ENCODE measurements at regions not wholly inside any gene's neighbourhood (a gene's known extent, or its start where the extent isn't known, plus 50 kb on each side); places are given as distances from the start of the nearest gene placed in this dataset.

DNA sequence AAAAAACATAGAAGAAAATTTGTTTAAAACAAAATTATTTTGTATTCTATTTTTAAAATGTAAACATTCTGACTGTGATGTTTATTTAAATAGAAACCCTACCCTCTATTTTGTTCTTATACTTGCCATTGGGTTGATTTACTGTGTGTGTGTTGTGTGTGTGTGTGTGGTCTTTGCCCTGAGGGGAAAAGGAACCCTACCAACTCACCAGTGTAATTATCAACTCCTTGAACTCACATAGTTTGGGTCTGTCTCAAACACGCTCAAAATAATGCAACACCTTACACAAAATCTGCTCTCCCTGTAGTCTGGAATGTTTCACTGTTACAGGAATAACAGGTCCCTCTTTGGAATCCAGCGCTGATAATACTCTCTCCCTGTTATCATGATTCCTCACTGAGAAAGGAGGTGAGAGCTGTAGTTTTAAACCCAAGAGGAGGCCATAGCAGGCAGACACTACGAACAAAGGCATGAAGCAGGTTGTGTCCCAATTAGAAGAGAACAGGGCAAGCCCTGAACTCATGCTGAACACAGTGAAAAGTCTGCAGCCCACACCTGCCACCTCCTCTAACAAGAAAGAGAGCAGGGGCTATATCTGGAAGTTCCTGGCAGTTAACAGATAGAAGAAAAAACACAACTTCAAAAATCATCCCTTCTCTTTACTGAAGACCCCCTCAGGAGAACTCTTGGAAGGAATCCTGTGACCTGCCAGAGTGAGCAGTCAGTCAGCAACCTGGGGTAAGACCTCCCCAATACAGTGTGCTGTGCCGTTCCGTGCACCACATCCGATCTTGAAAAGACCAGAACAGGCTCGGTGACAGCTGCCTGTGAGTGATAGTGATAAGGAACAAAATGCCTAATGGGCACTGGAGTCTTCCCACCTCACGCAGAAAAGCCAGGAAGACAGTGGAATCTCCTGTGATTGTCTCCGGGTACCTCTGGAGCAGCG is 608.1 kb upstream of the ADAMTS16 start:
- no peak for ATAC-seq (ENCODE audit: poor library complexity)
- no peak for DNase-seq
- intact Hi-C loops (cut with DNase I): no loop called here

DNA sequence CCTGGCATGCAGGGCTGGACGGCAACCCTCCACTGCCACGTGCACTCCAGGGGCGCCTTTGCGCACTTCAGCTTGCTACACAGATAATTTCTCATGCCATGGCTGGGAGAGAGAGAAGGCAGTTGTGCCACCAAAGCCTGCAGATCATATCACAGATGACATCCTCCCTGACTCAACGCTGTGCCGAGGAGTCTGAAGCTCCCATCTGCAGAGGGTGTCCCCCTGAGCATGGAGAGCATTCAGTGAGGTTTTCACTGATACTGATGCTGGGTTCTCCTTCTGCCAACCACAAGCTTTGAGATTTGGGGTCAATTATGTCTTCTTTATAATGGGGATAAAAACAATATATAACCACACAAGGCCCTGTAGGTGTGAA is 607.4 kb upstream of the ADAMTS16 start:
- DNase-seq (no peak), ATAC-seq (ENCODE audit: poor library complexity) (no peak)
- intact Hi-C loops (cut with DNase I): no loop called here

DNA sequence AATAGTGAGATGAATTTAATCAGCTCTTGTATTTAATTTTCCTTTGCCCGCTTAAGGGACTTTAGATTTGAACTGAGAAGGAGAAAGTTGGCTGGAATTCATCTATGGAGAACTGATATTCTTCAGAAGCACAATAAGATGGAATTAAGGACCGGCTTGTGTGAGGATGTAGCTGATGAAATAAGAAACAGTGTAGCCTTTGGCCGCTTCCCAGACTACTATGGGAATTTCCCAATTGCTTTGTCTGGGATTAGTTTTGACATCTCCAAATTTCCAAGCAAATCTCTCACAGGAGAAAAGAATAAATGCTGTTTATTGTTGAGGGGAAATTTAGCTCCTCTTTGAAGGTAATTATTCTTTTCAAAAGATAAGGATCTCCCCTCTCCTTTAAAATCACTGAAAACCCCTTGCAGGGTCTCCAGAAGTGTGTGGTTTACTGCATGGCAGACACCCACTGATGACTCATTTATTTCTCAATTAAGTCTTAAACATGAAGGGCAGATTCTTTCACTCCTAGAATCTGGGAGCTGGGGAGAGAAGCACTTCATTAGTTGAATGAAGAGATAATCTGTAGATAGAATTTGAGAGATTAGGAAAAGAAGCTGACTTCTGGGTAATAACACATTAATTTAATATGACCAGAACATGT is 606.5 kb upstream of the ADAMTS16 start:
- DNase-seq (no peak), ATAC-seq (ENCODE audit: poor library complexity) (no peak)
- intact Hi-C loops (cut with DNase I): no loop called here

DNA sequence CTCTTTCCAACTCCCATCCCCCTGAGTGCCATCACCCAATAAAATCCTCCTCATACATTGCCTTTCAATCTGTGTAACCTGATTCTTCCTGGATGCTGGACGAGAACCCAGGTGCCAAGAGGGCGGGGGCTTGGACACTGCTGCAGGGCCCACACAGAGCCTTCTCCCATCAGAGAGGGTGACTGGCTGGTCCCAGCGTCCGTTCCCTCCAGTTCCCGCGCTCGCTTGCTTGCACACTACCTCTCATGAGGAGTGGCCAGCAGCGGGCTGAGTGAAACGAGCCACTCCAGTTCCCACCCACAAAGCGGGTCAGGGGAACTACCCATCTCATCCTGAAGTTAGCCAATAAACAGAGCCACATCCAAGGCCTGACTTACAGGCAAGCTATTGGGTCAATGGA is 602.6 kb upstream of the ADAMTS16 start:
- DNase-seq (no peak), ATAC-seq (ENCODE audit: poor library complexity) (no peak)
- intact Hi-C loops (cut with DNase I): no loop called here

DNA sequence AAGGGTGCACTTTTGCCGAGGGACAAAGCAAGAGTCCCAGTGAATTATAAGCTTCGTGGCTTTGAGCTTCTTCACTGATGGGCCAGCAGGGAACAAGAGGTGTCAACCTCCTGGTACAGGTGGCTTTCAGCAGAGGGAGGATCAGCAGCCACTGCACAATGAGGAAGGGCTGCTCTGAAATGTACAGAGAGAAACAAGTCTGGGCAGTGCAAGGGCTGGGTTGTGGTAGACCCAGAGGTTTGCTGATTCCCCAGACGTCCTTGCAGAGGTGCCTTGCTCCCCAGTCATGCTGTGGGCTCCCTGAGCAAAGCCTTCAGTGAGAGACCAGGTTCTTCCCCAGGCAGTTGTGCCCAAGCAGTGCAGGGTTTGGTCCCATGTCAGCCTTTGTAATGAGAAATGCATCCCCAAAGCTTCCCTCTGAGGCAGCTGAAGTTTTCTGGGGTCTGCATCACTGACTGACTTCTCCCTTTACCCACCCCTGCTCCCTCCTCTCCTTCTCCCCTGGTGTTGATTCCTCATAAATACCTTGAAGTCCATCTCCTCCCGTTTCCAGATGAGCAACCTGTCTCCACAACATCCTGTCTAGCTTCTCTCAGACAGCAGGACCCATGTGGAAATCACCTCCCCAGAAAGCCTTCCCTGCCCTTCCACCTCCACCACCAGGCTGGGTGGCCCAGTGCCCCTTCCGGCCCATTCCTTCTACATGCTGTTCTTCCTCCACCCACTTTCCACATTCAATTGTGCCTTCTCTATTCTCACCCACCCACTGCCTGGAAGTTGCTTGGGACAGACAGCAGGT is 599.6 kb upstream of the ADAMTS16 start:
- ATAC-seq (ENCODE audit: poor library complexity) (no peak), DNase-seq (no peak)
- intact Hi-C loops (cut with DNase I): no loop called here

DNA sequence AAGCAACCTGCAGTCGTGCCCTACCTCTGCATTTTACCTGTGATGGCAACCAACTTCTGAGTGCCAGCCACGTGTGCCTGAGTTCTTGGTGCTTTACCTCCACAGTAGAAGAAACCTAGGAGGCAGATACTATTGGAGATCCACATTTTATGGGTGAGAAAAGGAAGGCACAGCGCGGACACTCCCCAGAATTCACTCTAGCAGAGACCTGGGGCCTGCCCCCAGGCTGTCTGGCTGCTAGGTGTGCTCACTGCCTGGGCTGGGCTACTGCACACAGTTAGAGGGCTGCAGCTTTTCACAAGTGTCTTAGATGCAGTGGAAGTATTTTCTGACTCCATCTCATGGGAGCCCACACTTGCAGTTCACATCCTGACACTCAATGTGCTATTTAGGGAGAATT is 598.8 kb upstream of the ADAMTS16 start:
- intact Hi-C loops (cut with DNase I): no loop called here
- ATAC-seq (ENCODE audit: poor library complexity) (no peak), DNase-seq (no peak)

DNA sequence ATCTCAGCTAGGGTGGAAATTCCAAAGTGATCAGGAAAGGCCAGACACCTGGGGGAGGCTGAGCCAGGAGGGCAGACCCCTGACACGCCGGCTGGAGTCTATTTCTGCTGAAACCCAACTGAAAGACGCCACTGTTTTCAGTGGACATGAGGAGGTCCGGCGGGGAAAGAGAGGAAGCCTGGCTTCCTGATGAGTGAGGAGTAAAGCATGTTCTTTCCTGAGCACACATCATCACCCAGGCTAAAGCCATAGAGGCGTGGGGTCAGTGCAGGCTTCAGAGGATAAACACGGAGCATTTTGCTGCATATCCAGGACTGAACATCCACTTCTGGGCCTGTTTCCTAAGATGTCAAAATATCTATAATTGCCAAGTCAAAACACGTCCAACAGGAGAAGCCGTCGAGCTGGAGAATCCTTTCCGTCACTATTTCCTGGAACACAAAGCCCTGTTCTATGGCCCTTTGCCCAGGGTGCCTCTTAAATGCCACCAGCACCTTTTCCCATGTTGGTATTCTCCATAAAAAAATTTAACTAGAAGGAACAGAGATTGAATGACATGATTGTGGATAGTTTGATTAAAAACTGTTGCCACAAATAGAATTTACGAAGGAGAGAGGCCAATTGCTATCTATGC is 597.9 kb upstream of the ADAMTS16 start:
- ATAC-seq (ENCODE audit: poor library complexity) (no peak), DNase-seq (no peak)
- intact Hi-C loops (cut with DNase I): no loop called here

DNA sequence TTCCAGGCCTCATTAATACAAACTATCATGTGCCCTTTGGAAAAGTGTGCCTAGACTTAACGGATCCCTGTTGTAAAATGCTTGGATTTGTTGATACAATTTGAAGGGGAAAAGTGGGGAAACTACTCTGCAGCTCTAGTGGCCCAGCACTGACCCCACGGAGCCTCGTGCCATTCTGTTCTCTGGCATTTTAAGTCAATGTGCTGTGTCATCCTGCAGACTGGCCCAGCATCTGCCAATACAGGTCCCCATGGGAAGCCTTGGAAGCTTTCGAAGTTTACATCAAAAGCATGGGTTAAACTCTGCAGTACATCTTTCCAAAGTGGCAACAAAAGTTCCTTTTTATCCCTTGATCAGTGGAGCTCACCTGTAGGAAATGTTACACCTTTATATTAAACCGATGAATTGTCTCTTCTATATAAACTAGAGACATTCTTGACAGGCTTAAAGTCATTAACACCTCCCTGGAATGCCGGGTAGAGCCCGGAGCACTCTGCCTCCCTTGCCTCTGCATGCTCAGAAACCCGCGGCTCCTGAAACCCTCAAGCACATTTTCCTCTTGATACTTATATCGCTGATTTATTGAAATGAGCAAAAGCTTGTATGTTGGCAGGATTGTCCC is 596.0 kb upstream of the ADAMTS16 start:
- intact Hi-C loops (cut with DNase I): no loop called here
- DNase-seq (no peak), ATAC-seq (ENCODE audit: poor library complexity) (no peak)

DNA sequence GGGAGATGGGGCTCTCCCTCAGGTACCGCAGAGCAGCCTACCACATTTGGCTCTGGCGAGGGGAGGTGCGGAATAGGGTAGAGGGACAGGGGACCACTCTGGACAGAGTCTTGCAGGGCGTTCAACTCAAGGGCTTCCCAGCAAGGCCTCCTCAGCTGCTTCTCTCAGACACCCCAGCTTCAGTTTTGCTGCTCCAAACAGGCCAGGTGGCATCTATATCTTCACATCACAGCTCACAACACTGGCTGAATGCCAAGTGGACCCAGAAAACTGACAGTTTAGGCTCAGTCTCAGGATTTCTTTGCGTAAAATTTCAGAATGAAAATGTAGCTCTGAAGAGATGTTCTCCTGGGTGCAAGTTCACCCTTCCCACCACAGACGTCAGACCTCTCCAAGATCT is 592.6 kb upstream of the ADAMTS16 start:
- ATAC-seq (ENCODE audit: poor library complexity) (no peak), DNase-seq (no peak)
- intact Hi-C loops (cut with DNase I): no loop called here

DNA sequence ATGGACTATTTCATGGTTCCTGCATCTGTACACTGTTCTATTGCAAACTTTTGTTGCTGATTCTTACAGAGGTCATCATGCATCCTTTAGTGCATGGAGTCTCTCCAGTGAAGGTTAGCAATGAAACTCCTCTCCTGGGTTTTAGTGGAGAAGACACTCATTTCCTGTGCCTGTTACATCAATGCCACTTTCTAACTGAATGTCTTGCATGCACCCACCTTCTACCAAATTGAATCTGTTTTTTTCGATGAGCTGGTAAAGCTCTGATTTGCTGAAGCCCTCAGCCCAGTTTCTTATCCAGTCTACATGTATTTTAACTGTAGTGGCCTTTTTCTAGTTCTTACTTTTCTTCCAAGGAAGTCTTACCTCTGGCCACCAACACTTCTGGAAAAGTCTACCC is 591.8 kb upstream of the ADAMTS16 start:
- no peak for DNase-seq
- intact Hi-C loops (cut with DNase I): no loop called here
- no peak for ATAC-seq (ENCODE audit: poor library complexity)

DNA sequence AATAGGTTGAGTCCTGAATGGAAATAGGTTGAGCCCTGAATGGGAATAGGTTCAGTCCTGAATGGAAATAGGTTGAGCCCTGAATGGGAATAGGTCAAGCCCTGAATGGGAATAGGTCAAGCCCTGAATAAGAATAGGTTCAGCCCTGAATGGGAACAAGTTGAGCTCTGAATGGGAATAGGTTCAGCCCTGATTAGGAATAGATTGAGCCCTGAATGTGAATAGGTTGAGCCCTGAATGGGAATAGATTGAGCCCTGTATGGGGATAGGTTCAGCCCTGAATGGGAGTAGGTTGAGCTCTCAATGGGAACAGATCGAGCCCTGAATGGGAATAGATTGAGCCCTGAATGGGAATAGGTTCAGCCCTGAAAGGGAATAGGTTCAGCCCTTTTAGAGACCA is 590.8 kb upstream of the ADAMTS16 start:
- DNase-seq: no peak
- ATAC-seq (ENCODE audit: poor library complexity): no peak
- intact Hi-C loops (cut with DNase I): no loop called here

DNA sequence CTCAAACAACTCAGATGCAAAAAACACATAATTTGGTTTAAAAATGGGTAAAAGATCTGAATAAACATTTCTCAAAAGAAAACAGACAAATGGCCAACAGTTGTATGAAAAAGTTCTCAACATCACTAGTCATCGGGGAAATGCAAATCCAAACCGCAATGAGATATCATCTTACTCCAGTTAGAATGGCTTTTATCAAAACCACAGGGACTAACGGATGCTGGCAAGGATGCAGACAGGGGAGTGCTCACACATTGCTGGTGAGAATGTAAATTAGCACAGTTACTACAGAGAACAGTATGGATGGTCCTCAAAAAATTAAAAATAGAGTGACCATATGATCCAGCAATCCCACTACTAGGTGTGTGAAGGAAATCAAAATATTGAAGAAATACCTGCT is 589.1 kb upstream of the ADAMTS16 start:
- no peak for DNase-seq
- ATAC-seq (ENCODE audit: poor library complexity): no peak
- intact Hi-C loops (cut with DNase I): no loop called here

DNA sequence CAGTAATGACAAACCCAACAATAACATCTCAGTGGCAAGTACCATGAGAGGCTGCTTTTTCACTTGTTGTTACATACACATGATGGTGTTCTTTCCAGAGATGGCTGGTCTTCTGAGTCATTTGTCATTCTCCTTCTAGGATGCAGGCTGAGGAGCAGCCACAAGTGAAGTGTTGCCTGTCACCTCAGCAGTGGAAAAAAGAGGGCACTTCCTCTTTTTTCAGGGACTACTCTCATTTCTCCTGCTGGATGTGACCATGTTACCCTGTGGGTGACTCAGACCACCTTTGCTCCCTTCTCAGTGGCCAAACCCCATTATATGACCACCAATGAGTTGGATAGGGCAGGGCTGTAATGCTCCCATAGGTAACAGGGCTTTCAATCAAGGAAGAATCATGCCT is 587.0 kb upstream of the ADAMTS16 start:
- no peak for DNase-seq
- no peak for ATAC-seq (ENCODE audit: poor library complexity)
- intact Hi-C loops (cut with DNase I): no loop called here

DNA sequence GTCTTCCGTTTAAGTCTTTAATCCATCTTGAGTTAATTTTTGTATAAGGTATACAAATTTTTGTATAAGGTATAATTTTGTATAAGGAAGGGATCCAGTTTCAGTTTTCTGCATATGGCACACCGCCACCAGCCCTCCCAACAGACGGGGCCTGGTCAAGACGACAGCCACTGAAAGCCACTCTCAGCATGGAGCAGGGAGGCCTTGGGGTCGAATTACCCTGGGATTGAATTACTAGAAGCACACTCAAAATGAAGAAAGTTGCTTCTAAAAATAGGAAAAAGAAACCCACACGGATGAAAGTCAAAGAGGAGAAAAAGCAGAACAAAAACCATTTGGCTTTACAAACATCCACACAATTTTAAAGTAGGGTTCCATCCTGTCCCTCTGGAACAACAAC is 586.2 kb upstream of the ADAMTS16 start:
- DNase-seq (no peak), ATAC-seq (ENCODE audit: poor library complexity) (no peak)
- intact Hi-C loops (cut with DNase I): no loop called here

DNA sequence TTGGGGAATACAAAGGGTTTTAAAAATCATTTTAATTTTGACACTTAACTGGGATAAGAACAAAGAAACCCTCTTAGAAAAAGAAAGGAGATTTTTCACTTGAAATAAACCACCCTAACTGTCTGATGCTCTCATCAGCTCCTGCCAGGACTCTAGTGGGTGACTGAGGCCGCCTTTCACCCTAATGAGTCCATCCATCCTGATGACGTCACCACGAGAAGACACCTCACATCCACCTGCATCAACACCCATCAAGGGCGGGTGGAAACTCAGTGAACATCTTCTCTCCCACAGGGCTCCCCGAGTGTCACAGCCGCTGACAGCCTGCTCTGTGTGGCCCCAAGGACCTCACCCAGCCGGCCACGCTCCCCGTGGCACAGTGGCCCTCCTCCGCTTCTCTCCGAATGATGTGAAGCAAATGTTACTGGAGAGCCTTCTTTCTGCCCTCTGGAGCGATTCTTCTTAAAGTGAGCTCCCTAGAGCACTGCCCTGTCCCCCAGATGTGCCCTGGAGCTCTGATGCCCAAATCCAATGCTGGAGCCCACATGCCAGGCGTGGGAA is 584.3 kb upstream of the ADAMTS16 start:
- DNase-seq (no peak), ATAC-seq (ENCODE audit: poor library complexity) (no peak)
- intact Hi-C loops (cut with DNase I): no loop called here

DNA sequence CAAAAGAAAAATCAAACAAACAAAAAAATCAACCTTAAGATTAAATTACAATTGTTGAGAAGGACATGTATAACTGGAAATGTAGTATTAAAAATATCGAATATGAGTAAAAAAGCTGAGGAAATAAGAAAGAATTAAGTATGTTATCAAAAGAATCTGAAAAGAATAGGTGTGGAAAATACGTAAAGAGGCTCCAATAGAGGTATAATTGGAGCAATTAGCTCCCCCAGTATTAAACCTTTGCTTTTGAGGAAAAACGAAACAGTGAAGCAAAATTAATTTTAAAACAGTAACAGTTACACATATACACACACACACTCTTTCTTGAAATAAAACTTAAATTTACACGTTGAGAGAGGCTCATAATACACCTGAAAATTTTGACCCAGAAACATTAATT is 578.7 kb upstream of the ADAMTS16 start:
- no peak for DNase-seq
- no peak for ATAC-seq (ENCODE audit: poor library complexity)
- intact Hi-C loops (cut with DNase I): no loop called here

DNA sequence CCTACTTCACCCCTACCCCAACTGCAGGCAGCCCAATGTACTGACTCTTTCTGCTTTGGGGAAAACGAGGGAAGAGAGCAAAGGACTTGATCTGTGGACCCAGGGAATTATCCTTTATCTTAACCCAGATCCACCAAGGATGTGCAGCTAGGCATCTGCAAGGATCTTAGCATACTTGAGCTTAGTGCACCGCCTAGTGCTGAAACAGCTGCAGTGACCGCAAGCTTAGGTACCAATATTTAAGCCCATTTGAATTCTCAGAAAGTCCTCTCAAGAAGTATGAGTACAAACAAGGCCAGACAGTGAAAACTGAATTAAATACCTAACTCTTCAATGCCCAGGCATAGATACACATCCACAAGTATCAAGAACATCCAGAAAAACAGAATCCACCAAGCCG is 576.7 kb upstream of the ADAMTS16 start:
- no peak for DNase-seq
- intact Hi-C loops (cut with DNase I): no loop called here
- ATAC-seq (ENCODE audit: poor library complexity): no peak
